ENCODE measurements at regions not wholly inside any gene's neighbourhood (a gene's known extent, or its start where the extent isn't known, plus 50 kb on each side); places are given as distances from the start of the nearest gene placed in this dataset.

DNA sequence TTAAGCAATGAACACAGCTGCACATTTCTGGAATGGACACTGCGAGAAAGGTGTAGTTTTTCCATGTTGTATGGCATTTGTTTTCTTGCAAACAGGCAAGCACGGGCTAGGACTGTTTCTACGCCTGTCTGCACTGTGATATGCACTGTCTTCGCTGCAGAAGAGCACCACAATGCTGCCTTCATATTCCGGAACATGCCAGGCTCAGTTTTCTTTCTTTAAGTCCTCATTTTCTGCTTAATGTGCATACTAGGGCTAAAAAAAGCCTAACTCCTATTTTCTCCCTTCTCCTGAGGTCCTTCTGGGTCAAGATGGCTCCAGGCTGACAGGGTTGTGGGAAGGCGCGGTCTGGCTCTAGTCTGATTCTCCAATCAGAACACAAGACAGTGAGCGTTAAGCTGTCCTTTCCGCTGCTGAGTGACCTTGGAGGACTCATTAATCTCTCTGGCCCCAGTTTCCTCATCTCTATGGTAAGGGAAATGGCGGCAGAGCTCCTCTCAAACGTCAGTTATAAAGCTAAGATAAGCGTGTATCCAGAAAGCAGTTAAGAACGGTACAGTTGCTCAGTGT, 379.9 kb downstream of the C6orf118 start:
- H2BK20ac ChIP-seq (ENCODE audit: low read depth, low read length), result no peak overlapping the region
- no peaks in the 10 kb centered on the region for H3K36me3 ChIP-seq (ENCODE audit: control insufficient read depth, insufficient read depth, low read length)
- dilution Hi-C loops (cut with HindIII; ENCODE audit: low sequenced_read_pairs, unreplicated experiment) (no loop called here), in situ Hi-C loops (cut with MboI; ENCODE audit: low sequenced_read_pairs) (no loop called here), intact Hi-C loops (cut with micrococcal nuclease) (no loop called here)
- no peak overlapping the region for H2AFZ ChIP-seq (replicated peaks; ENCODE audit: low read length, poor library complexity)
- BruUV-seq (replicated peaks), result no TSS peak
- no peaks in the 10 kb centered on the region for H3K9me1 ChIP-seq (ENCODE audit: insufficient read depth, low read length)
- H3K4me3 ChIP-seq (ENCODE audit: insufficient read depth, low read depth, low read length), result no peak overlapping the region
- H4K91ac ChIP-seq (ENCODE audit: insufficient read depth, low read depth, low read length), result no peak overlapping the region
- peaks cover 13% of the 10 kb centered on the region for H3K9me3 ChIP-seq (ENCODE audit: control insufficient read depth, insufficient read depth, low read length)
- DNase-seq (no peak), ATAC-seq (ENCODE audit: low read depth) (no peak)
- no peak for TF ChIP-seq NFE2L2 (IDR thresholded peaks at IDR 0.05; ENCODE audit: low read depth, low read length)
- TF ChIP-seq BHLHE40 (IDR thresholded peaks at IDR 0.05; ENCODE audit: low read depth, low read length), result no peak
- TF ChIP-seq RCOR1 (IDR thresholded peaks at IDR 0.05; ENCODE audit: insufficient replicate concordance, low read length), result no peak
- TF ChIP-seq CEBPB (IDR thresholded peaks at IDR 0.05; ENCODE audit: low read depth, low read length), result no peak
- TF ChIP-seq, protein P1, sequence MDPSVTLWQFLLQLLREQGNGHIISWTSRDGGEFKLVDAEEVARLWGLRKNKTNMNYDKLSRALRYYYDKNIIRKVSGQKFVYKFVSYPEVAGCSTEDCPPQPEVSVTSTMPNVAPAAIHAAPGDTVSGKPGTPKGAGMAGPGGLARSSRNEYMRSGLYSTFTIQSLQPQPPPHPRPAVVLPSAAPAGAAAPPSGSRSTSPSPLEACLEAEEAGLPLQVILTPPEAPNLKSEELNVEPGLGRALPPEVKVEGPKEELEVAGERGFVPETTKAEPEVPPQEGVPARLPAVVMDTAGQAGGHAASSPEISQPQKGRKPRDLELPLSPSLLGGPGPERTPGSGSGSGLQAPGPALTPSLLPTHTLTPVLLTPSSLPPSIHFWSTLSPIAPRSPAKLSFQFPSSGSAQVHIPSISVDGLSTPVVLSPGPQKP (IDR thresholded peaks at IDR 0.05; ENCODE audit: borderline replicate concordance, low read depth, low read length), result no peak
- TF ChIP-seq RAD21 (IDR thresholded peaks at IDR 0.05; ENCODE audit: low read length), result no peak
- TF ChIP-seq MXI1 (IDR thresholded peaks at IDR 0.05; ENCODE audit: borderline replicate concordance, low read depth, low read length), result no peak
- TF ChIP-seq MAFK (IDR thresholded peaks at IDR 0.05; ENCODE audit: low read depth, low read length), result no peak
- no peak for TF ChIP-seq FOS (IDR thresholded peaks at IDR 0.05; ENCODE audit: low read depth, low read length)
- TF ChIP-seq, protein P2, sequence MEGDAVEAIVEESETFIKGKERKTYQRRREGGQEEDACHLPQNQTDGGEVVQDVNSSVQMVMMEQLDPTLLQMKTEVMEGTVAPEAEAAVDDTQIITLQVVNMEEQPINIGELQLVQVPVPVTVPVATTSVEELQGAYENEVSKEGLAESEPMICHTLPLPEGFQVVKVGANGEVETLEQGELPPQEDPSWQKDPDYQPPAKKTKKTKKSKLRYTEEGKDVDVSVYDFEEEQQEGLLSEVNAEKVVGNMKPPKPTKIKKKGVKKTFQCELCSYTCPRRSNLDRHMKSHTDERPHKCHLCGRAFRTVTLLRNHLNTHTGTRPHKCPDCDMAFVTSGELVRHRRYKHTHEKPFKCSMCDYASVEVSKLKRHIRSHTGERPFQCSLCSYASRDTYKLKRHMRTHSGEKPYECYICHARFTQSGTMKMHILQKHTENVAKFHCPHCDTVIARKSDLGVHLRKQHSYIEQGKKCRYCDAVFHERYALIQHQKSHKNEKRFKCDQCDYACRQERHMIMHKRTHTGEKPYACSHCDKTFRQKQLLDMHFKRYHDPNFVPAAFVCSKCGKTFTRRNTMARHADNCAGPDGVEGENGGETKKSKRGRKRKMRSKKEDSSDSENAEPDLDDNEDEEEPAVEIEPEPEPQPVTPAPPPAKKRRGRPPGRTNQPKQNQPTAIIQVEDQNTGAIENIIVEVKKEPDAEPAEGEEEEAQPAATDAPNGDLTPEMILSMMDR (conservative IDR thresholded peaks at IDR 0.05; ENCODE audit: low read depth, low read length), result no peak
- TF ChIP-seq, protein P3, sequence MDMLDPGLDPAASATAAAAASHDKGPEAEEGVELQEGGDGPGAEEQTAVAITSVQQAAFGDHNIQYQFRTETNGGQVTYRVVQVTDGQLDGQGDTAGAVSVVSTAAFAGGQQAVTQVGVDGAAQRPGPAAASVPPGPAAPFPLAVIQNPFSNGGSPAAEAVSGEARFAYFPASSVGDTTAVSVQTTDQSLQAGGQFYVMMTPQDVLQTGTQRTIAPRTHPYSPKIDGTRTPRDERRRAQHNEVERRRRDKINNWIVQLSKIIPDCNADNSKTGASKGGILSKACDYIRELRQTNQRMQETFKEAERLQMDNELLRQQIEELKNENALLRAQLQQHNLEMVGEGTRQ (IDR thresholded peaks at IDR 0.05; ENCODE audit: low read depth, low read length), result no peak
- TF ChIP-seq POLR2A (IDR thresholded peaks at IDR 0.05; ENCODE audit: low read depth, low read length), result no peak
- TF ChIP-seq RFX5 (IDR thresholded peaks at IDR 0.05; ENCODE audit: low read depth, low read length), result no peak
- H2BK5ac ChIP-seq (ENCODE audit: low read depth, low read length, poor library complexity, severe bottlenecking), result no peak overlapping the region
- H4K5ac ChIP-seq (ENCODE audit: low read depth, low read length), result no peak overlapping the region
- H3K9ac ChIP-seq (ENCODE audit: low read depth, low read length), result no peak overlapping the region
- H3K4me1 ChIP-seq (ENCODE audit: control insufficient read depth, insufficient read depth, low read length), result no peaks in the 10 kb centered on the region
- no peak overlapping the region for H2BK120ac ChIP-seq (ENCODE audit: low read depth, low read length)
- H4K8ac ChIP-seq (ENCODE audit: low read depth in 2 of 2, low read length in 2 of 2), result no peak overlapping the region
- no peak overlapping the region for H3K4ac ChIP-seq (ENCODE audit: low read depth, low read length)
- no peaks in the 10 kb centered on the region for H4K20me1 ChIP-seq (ENCODE audit: insufficient read depth, low read length)
- ChIA-PET POLR2A (ENCODE audit: unreplicated experiment) (no interaction called here), CTCF (no interaction called here)
- H3K79me1 ChIP-seq (ENCODE audit: low read depth in 1 of 2, low read length in 2 of 2), result no peaks in the 10 kb centered on the region
- no peak overlapping the region for H3K56ac ChIP-seq (ENCODE audit: extremely low read depth, insufficient read depth, low read length)
- no peak overlapping the region for H3K27ac ChIP-seq (ENCODE audit: insufficient read depth, low read length)
- WGBS, 2 experiments (ENCODE audit: extremely low coverage in 2 of 2, insufficient read length in 1 of 2), result no CpG with 5 or more reads among the region's 13 CpGs
- H2AK5ac ChIP-seq (ENCODE audit: low read depth, low read length), result no peak overlapping the region
- H3K23ac ChIP-seq (ENCODE audit: low read depth, low read length), result no peak overlapping the region
- no peaks in the 10 kb centered on the region for H3K27me3 ChIP-seq (ENCODE audit: control insufficient read depth, insufficient read depth, low read length)
- no peak overlapping the region for H3K18ac ChIP-seq (ENCODE audit: low read depth, low read length)
- no peak overlapping the region for H3K4me2 ChIP-seq (ENCODE audit: low read depth, low read length)
- H2BK15ac ChIP-seq (ENCODE audit: low read depth, low read length), result no peak overlapping the region
- no peak overlapping the region for H2AK9ac ChIP-seq (replicated peaks; ENCODE audit: low read depth, low read length, poor library complexity)
- H3K14ac ChIP-seq (replicated peaks; ENCODE audit: low read depth, low read length), result no peak overlapping the region

Data from IMR-90 (cell line).